Epidermal melanocyte (primary cell): ENCODE measurements at regions not wholly inside any gene's neighbourhood (a gene's known extent, or its start where the extent isn't known, plus 50 kb on each side); places are given as distances from the start of the nearest gene placed in this dataset.

Experiments
- DNase-seq: peaks from one replicate; pipeline ENCODE4 v3.0.0; 2011; ENCODE audit warnings: low spot score; ENCODE audit not compliant: insufficient read length

DNA sequence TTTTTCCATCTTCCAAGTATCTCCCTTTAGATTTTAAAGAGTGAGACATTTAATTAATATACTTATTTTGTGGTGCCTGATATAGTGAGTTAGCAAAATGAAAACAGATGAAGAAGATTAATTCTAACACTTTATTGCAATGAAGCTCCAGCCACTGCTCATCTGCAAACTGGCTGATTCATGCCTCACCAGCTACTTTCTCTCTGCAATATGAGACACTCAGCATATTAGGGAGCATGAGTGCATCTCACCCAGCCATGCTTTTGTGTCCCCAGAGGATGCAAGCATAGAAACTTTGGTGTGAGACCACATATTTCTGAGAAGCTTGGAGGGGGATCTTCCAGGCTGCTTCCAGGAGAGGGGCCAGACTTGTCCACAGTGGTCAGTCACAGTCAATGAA lies 148.6 kb downstream of the BMP4 start:
- no peak for DNase-seq

DNA sequence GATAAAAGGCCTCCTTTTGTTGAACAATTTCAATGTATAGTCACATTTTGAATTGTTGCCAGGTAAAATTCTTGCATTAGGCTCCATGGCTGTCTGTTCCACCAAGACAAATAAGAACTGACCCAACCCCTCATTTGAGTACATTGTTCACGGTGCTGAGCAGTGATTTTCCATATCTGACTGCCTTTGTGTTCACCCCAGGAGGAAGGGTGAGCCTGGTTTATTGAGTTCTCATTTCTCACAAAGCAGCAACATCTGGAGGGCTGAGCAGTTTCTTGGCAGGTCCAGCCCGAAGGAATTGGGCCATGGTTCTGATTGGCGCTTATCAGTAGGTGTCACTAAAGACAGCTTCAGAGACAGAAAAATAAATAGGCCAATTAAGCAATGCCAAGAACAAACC lies 149.1 kb downstream of the BMP4 start:
- DNase-seq, result no peak

DNA sequence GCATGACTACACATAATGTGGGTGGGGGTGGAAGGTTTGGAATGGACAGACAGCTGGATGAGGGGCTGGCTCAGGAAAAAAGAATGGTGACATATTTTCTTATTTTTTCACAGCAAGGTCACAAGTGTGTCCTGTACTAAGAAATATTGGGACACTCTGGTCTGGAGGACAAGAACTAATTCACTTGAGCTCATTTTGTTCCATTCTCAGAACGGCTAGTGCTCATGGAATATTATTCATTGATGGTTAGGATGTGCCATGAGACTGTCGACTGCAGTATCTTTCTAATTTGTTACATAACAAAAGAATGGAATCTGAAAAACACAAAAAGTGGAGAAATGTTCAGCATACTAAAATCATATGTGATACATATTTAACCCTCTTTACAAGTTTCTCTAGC lies 149.5 kb downstream of the BMP4 start:
- DNase-seq, result no peak

DNA sequence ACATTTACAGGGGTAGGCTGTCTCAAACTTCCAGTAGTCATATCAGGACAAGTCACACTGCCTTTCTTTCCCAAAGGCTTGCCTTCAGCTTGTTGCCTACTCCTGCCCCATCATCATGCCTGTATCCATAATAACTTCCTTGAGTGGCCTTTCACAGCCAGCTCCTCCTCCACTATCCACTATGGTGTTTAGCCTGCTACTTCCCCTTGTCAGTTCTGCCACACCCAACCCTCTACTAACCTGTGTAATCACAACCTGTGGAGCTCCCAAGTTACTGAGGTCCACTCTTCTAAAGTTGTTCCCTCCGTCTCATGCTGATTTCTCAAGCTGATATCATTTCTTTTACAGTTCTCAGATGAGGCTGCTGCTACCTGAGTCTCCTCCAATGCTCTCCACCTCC lies 159.9 kb downstream of the BMP4 start:
- no peak for DNase-seq

DNA sequence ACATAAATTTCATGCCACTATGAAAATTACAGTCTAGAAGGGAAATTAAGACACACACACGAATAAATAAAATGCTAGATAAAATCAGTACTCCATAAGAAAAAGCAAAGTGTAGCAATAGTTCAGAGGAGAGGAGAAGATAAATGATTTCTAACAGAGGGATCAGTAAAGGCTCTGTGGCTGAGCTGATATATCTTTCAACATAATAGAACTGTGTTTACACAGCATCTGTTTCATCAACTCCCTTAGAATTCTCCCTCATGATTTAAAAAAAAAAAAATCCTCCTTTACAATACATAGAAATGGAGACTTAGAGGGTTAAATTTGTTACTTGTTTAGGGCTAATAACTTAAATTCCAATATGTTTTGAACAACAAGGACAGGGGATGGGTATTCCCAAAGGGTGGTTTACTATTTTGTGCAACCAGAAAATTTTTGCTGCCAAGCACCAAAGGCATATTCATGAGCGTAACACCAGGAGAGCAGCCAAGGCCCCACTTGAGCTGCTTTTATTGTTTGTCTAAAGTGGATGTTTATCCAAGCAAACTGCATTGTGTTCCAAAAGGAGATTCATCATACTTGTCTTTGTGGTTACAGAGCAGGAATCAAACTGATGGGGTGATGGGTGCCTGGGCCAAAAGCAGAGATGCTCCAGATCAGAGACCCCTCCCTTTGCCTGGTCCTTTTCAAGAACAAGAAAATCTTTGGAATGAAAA lies 162.7 kb downstream of the BMP4 start:
- no peak for DNase-seq

DNA sequence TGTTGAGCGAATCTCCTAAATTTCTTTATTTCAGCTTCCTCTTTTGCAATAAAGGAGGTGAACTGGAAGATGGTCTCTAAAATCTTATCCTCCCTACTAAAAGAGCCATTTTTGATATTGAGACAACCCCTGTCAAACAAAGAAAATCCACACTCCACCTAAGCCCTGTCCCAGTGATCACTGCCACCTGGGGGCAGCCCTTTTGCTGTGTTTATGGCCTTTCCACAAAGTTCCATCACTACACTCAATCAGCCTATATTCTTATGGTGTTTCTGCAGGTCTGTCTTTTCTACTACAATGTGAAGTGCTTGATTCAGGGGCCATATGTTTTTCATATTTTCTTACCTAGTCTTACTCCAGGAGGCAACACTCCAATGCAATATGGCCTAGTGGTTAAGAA lies 163.7 kb downstream of the BMP4 start:
- DNase-seq, result no peak

DNA sequence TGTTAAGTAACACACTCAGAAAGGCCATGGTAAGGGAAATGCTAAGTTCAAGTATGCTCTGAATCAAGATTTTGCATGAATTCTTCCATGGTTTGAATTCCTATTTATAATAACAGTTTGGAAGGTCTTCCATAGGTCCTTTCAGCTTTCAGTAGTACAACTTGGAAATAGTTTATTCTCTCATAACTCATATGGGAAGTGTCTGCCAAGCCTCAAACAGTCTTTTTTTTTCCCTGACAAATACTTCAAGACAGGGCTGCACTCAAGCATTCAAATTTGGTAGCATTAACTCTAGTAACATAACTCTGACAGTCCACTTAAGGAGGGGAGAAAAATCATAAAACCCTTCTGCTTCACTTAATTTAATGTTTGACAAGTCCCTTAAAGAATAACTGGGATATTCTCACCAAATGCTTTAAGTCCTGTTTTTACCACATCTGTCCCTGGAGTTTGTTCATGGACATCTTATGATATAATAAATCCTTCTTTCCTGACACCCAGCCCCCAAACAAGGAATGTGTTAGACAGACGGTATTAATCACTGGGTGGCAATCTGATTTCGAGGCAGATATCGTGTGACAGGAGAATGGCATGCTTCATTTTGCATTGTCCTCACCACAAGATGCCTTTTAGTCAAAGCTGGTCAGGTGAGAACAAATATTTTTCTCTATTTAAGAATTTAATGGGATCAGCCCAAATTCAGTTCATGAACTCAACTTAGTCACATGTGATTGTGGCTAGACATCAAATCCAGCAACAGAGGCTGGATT lies 165.7 kb downstream of the BMP4 start:
- no peak for DNase-seq

DNA sequence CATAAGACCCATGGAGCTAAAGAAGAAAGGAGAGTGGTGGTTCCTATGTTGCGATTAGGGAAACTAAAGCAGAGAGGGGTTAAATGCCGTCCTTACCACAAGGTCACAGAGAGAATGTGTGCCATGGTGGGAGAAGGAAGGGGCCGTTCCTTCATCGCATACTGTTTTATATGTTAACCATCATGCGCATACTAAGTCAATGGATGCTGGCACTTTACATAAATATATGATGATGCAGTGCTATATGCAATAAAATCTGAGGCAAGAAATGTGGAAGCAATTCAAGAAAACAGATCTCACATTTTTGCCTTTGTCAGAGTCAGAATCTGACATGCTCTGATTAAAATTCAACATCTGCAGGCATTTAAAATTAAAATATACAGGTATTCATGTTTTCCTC lies 168.1 kb downstream of the BMP4 start:
- no peak for DNase-seq

DNA sequence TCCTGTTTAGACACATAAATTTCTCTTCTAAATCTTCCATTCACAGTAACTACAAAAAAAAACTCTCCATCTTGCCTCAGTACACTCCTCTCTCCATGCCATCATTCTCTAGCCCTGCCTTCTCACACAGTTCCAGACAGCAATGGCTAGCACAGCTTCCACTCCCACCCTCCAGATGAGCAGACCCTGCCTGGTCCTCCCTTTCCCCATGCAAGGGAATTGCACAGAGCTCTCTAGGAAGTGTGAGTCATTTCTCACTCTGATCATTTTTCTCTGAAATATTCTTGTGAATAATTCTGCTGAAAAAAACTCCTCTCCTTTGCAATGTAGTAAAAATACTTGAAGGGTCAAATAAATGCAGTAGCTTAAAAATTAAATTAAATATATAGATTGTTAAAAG lies 170.6 kb downstream of the BMP4 start:
- no peak for DNase-seq

DNA sequence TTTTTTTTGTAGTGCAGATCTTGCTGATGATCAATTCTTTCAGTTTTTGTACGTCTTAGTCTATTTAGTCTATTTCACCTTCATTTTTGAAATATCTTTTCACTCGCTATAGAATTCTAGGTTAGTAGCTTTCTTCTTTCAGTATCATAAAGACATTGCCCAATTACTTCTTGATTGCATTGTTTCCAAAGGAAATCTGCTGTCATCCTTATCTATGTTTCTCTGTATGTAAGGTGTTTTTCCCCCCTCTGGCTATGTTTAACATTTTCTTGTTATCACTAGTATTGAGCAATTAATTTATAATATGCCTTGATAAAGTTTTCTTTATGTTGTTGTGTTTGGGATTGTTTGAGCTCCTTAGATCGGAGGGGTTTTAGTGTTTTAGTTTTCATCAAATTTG lies 171.9 kb downstream of the BMP4 start:
- no peak for DNase-seq

DNA sequence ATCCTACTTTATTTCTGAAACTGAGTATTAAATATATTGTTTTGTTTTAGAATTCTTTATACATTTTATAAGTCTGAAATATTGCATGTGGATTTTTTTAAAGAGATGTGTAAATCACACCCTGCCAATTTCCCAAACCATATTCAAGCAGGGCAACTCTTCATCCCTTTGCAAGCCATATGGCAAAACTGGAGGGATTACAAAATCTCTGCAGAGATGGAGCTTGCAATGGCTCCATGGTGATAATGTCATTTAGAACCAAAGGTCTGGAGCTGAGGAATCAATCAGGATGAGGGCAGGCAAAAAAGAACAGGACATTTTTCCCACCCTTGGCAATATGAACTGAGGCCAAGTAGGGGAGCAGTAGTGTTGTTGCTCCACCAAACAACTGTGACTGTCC lies 173.4 kb downstream of the BMP4 start:
- no peak for DNase-seq

DNA sequence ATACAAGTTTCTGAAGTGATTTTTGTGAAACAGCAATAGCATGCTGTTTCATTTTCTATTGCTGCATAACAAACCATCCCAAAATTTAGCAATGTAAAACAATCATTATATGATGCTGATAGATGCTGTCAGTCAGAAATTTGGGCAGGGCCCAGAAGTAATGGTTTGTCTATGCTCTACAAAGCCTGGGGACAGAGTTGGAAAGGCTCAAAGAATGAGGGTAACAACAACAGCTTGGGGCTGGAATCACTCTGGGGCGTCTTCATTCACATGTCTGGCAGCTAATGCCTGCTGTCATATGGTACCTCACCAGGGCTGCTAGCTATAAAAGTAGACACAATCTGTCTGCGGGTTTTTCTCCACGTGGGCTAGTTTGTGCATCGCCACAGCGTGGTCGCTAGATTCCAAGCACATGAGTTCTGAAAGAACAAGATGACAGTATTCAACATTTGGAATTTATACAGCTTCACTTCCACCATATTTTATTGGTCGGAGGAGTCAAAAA lies 176.5 kb downstream of the BMP4 start:
- no peak for DNase-seq

DNA sequence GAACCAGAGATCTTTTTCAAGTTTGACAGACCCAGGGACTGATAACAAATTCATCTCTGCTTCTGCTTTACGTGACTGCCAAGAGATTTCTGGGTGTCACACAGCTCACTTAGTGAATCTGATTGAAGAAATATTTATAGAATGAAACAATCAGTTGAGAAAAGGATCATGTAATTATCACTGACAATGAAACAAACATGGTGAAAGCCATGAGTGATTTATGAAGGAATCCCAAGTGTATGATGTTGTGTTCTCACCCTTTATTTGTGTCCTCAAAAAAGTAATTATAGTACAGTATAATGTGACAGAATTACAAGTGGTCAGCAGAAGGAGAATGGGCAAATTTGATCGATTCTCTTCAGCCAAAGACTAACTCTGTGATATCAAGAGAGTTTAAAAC lies 177.3 kb downstream of the BMP4 start:
- DNase-seq, result no peak

DNA sequence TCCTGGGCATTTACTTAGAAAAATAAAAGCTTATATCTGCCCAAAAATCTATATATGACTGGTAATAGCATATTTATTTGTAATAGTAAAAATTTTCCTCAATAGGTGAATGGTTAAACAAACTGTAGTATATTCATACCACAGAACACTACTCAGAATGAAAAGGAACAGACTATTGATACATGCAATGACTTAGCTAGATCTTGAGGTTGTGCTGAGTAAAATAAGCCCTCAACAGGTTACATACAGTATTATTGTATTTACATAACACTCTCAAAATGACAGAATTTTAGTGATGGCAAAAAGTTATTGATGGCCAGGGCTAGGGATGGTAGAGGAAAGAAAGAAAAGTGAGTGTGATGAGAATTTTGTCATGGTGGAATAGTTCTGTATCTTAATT lies 178.4 kb downstream of the BMP4 start:
- DNase-seq, result no peak

DNA sequence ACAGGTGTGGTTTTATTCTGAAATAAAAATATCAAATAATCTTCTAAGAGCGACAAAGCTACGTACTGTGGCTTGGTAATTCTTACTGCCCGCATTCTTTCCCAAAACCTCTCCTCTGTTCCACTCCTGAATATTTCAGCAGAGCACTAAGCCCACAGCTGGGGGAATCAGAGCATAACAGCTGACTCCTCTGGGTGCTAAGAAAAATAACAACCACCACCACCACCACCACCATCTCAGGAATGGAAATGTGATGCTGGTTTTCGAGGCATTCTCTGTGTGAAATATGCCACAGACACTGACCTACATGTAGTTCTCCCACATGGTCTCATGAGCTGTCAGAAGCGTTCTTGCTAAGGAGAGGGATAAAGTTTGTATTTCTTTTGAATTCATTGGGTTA lies 183.7 kb downstream of the BMP4 start:
- DNase-seq, result no peak

DNA sequence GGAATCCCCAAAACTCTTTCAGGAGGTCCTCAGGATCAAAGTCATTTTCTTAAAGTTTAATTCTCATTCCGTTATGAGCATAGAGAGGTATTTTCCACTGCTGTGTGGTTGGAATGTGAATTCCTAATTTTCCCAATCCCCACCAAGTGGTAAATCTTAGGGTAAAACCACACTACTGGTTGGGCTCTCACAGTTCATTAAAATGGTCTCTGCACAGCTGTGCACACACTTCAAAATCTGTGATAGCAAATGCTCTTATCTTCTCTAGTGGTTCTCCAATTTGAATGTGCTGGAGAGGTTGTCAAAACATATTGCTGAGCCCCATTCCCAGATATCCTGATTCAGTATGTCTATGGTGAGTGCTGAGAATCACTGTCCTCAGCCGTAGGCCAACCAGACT lies 189.1 kb downstream of the BMP4 start:
- no peak for DNase-seq

DNA sequence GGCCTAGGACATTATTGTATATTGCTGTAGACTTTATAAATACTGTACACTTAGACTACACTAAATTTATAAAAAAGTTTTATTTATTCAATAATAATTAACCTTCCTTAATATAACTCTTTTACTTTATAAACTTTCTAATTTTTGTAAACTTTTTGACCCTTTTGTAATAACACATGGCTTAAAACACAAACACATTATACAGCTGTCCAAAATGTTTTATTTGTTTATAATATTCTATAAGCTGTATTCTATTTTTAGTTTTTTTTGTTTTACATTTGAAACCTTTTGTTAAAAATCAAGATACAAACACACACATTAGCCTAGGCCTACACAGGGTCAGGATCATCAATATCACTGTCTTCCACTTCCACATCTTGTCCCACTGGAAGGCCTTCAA lies 190.0 kb downstream of the BMP4 start:
- DNase-seq, result no peak

DNA sequence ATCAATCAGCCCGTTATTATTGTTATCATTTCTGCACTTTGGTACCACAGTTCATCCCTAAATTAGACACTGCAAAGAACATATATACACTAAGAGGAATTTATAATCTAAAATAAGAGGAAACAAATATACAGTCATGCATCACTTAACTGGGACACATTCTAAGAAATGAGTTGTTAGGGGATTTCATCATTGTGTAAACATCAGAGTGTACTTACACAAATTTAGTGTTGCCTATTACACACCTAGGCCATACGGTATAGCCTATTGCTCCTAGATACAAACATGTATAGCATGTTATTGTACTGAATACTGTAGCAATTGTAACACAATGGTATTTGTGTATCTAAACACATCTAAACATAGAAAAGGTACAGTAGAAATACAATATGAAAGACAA lies 190.5 kb downstream of the BMP4 start:
- DNase-seq, result no peak

DNA sequence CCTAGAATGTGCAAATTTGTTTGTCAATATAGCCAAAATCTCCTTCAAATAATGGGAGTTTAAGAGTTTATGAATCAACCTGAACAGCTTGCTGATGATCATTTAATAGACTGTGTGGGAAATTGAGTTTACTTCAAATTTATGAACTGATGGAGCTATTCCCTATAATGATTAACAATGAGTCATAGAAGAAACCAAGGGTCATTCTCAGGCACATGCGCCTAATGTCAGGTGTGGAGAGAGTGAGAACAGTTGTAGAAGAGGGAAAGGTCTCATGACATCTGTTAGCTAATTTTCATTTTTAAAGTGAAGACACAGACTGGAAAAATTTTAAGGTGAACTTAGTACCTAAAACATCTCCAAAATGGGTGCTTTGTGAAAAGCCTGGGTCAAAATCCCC lies 191.8 kb downstream of the BMP4 start:
- DNase-seq, result no peak

DNA sequence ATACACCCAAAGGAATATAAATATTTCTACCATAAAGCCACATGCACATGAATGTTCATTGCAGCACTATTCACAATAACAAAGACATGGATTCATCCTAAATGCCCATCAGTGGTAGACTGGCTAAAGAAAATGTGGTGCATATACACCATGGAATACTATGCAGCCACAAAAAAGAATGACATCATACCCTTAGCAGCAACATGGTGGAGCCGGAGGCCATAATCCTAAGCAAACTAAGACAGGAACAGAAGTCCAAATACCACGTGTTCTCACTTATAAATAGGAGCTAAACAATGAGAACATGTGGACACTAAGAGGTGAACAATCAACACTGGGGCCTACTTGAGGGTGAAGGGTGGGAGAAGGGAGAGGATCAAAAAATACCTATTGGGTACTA lies 198.5 kb downstream of the BMP4 start:
- DNase-seq, result no peak

DNA sequence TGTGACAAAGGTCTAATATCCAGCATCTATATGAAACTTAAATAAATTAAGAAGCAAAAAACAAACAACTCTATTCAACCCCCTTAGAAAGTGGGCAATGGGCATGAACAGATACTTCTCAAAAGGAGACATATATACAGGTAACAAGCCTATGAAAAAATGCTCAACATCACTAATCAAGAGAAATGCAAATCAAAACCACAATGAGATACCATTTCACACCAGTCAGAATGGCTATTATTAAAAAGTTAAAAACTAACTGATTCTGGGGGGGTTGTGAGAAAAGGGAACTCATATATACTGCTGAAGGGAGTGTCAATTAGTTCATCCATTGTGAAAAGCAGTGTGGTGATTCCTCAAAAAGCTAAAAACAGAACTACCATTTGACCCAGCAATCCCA lies 198.9 kb downstream of the BMP4 start:
- DNase-seq, result no peak

DNA sequence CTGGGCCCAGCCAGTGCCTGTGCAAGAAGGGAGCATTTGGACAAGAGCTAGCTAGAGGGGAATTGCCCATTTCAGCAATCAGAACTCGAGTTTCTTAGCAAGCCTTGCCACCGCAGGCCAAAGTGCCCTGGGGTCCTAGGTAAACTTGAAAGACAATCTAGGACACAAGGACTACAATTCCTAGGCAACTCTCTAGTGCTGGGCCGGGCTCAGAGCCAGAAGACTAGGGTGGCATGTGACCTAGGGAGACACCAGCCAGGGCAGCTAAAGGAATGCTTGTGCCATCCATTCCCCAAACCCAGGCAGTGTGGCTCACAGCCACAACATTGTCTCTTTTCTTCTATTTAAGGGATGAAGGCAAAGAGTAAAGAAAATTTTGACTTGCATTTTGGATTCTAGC lies 205.0 kb downstream of the BMP4 start:
- DNase-seq, result no peak

DNA sequence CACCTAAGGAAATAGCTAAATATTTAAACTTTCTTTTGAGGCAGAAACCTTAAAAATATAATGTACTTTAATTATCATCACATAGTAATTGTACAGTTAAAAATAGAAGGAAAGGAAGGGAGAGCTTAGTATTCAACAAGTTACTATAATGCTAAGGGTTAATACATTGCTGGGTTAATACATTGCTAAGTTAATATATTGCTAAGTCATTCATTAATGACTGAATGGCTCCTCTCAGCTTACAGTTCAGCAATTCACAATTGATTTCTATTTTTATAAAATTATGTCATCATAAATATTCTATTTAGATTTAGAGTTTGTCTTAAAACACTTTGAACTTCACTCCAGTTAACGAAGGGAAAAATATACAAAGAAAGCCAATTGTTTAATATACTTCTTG lies 207.9 kb downstream of the BMP4 start:
- no peak for DNase-seq
